Fibroblast of lung (primary cell): ENCODE measurements at regions not wholly inside any gene's neighbourhood (a gene's known extent, or its start where the extent isn't known, plus 50 kb on each side); places are given as distances from the start of the nearest gene placed in this dataset.

Experiments
- DNase-seq, 2 donors: peaks; one replicate each; pipeline versions ENCODE4 v3.0.0 to v3.0.0-alpha.2; 2010; ENCODE audit warnings: low read depth in 2 of 2
- H2AFZ ChIP-seq: 2 replicates; pipeline ENCODE4 v1.5.1; 2012; ENCODE audit warnings: low read length, control low read depth, inconsistent platforms
- H3K27ac ChIP-seq: 2 replicates; pipeline ENCODE4 v1.5.1; 2011; ENCODE audit warnings: low read length, control low read depth; ENCODE audit not compliant: insufficient read depth
- H3K27me3 ChIP-seq: 2 replicates; pipeline ENCODE4 v1.5.1; 2011; ENCODE audit warnings: mild to moderate bottlenecking, low read length; ENCODE audit not compliant: control insufficient read depth, insufficient read depth
- H3K36me3 ChIP-seq: 2 replicates; pipeline ENCODE4 v1.5.1; 2011; ENCODE audit warnings: low read length; ENCODE audit not compliant: control insufficient read depth, insufficient read depth
- H3K4me1 ChIP-seq: 2 replicates; pipeline ENCODE4 v1.5.1; 2011; ENCODE audit warnings: low read length; ENCODE audit not compliant: control insufficient read depth, insufficient read depth; ENCODE audit errors: extremely low read depth
- H3K4me2 ChIP-seq: 2 replicates; pipeline ENCODE4 v1.5.1; 2011; ENCODE audit warnings: low read length, control low read depth; ENCODE audit not compliant: insufficient read depth; ENCODE audit errors: extremely low read depth
- H3K4me3 ChIP-seq, 4 experiments: fragments of 200-600 bp in 1 of 4; sonication (generic) in 1 of 4; replicated peaks in 1 of 4; 2 replicates each; pipeline ENCODE4 v1.5.1; 2011 to 2016; ENCODE audit warnings: low read length in 4 of 4, low read depth in 3 of 4, mild to moderate bottlenecking in 3 of 4, control low read depth in 2 of 4, inconsistent platforms in 1 of 4, mixed read lengths in 1 of 4; ENCODE audit not compliant: insufficient read depth in 1 of 4; ENCODE audit errors: control extremely low read depth in 1 of 4
- H3K79me2 ChIP-seq: 2 replicates; pipeline ENCODE4 v1.5.1; 2012; ENCODE audit warnings: mild to moderate bottlenecking, low read length, inconsistent platforms; ENCODE audit not compliant: control insufficient read depth, insufficient read depth
- H3K9ac ChIP-seq: 2 replicates; pipeline ENCODE4 v1.5.1; 2011; ENCODE audit warnings: mild to moderate bottlenecking, low read length, control low read depth; ENCODE audit not compliant: insufficient read depth
- H3K9me3 ChIP-seq: 2 replicates; pipeline ENCODE4 v1.5.1; 2012; ENCODE audit warnings: low read depth, low read length; ENCODE audit not compliant: control insufficient read depth, insufficient read depth
- H4K20me1 ChIP-seq: 2 replicates; pipeline ENCODE4 v1.5.1; 2011; ENCODE audit warnings: low read length; ENCODE audit not compliant: control insufficient read depth, insufficient read depth; ENCODE audit errors: extremely low read depth
- EZH2 ChIP-seq: IDR thresholded peaks from 2 replicates; pipeline ENCODE4 v1.5.1; 2012; ENCODE audit warnings: low read length, control low read depth, mild to moderate bottlenecking; ENCODE audit errors: missing control alignments
- TF ChIP-seq, protein P1 (sequence below), 2 donors: IDR thresholded peaks in 1 of 2; conservative IDR thresholded peaks in 1 of 2; 1 replicate in 1 of 2; 2 replicates in 1 of 2; pipeline ENCODE4 v1.5.1; 2011 to 2012; ENCODE audit warnings: low read length in 2 of 2, control low read depth in 1 of 2, inconsistent platforms in 1 of 2, low read depth in 1 of 2, mild to moderate bottlenecking in 1 of 2

DNA sequence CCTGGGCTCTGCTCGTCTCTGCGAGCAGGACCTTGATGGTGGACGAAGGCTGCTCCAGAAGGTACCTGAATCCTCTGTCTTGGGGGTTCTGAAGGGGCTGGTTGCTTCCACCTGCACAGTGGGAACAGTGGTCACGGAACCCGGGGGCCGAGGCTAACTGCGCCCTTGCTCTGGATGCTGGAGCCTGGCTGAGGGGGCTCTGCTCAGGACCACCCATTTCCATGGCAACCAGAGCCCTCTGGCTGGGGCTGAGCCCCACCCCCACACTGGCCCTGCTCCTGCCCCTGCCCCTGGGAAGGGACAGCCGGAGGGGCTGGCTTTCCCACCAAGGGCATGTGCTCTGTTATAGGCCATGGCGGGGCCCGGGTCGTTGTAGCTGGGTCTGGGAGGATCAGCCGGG is 462.3 kb downstream of the PTPRU start:
- no peak overlapping the region for H2AFZ ChIP-seq
- no peak for TF ChIP-seq EZH2
- TF ChIP-seq, protein P1, sequence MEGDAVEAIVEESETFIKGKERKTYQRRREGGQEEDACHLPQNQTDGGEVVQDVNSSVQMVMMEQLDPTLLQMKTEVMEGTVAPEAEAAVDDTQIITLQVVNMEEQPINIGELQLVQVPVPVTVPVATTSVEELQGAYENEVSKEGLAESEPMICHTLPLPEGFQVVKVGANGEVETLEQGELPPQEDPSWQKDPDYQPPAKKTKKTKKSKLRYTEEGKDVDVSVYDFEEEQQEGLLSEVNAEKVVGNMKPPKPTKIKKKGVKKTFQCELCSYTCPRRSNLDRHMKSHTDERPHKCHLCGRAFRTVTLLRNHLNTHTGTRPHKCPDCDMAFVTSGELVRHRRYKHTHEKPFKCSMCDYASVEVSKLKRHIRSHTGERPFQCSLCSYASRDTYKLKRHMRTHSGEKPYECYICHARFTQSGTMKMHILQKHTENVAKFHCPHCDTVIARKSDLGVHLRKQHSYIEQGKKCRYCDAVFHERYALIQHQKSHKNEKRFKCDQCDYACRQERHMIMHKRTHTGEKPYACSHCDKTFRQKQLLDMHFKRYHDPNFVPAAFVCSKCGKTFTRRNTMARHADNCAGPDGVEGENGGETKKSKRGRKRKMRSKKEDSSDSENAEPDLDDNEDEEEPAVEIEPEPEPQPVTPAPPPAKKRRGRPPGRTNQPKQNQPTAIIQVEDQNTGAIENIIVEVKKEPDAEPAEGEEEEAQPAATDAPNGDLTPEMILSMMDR (conservative IDR thresholded peaks at IDR 0.05 in 1 of 2, IDR thresholded peaks at IDR 0.05 in 1 of 2; ENCODE audit: low read depth in 1 of 2, low read length in 2 of 2), result no peak
- H3K4me1 ChIP-seq, result no peaks in the 10 kb centered on the region
- H3K27ac ChIP-seq, result no peak overlapping the region
- no peak overlapping the region for H3K9ac ChIP-seq
- no peak overlapping the region for H3K4me3 ChIP-seq
- no peaks in the 10 kb centered on the region for H3K9me3 ChIP-seq
- H4K20me1 ChIP-seq, result no peaks in the 10 kb centered on the region
- peaks cover 4% of the 10 kb centered on the region for H3K27me3 ChIP-seq
- H3K4me2 ChIP-seq, result no peak overlapping the region
- no peaks in the 10 kb centered on the region for H3K36me3 ChIP-seq
- DNase-seq, result no peak
- no peaks in the 10 kb centered on the region for H3K79me2 ChIP-seq

DNA sequence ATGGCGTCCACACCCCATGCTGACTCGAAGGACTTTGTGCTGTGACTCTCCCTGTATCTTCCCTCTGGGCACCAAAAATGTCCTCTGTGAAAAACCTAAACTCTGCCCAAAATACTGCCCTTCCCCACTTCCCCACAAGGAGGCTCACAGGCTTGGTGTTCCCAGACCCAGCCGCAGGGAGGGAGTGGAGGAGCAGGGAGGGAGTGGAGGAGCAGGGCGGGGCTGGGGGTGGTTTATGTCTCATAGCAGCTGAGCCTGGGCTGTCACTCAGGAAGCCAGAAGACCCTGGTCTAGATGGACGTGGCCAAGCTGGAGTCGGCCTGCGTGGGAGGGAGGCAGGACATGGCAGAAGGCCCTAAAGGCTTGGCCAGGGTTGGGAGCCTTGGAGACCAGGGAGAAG is 461.7 kb downstream of the PTPRU start:
- no peak overlapping the region for H3K4me2 ChIP-seq
- H3K27ac ChIP-seq, result no peak overlapping the region
- H3K9me3 ChIP-seq, result no peaks in the 10 kb centered on the region
- DNase-seq, result peak; percentile 66 to 75
- H3K79me2 ChIP-seq, result no peaks in the 10 kb centered on the region
- H2AFZ ChIP-seq, result no peak overlapping the region
- TF ChIP-seq EZH2, result no peak
- TF ChIP-seq, protein P1 (conservative IDR thresholded peaks at IDR 0.05 in 1 of 2, IDR thresholded peaks at IDR 0.05 in 1 of 2; ENCODE audit: low read depth in 1 of 2, low read length in 2 of 2), result peak; percentile 74 to 88
- H3K36me3 ChIP-seq, result no peaks in the 10 kb centered on the region
- H3K9ac ChIP-seq, result no peak overlapping the region
- H3K4me3 ChIP-seq, result no peak overlapping the region
- H3K27me3 ChIP-seq, result no peaks in the 10 kb centered on the region
- H4K20me1 ChIP-seq, result no peaks in the 10 kb centered on the region
- H3K4me1 ChIP-seq, result no peaks in the 10 kb centered on the region

DNA sequence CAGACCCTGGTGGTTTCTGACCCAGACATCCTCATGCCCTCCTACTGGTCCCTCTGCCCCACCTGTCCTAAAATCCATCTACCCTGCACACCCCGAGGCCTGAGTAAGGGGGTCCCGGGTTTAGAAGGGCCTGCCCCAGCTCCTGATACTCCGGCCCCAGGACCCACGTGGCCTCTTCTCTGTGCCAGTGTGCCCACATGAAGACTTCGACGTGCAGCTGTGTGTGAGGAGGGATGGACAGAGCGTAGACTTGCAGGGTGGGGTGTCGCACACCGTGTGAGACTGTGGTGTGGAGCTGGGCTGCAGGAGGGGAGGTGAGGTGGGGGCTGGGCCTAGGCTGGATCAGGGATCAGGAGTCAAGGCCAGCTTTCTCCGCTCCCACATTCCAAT is 461.1 kb downstream of the PTPRU start:
- no peak overlapping the region for H3K4me3 ChIP-seq
- TF ChIP-seq, protein P1 (conservative IDR thresholded peaks at IDR 0.05 in 1 of 2, IDR thresholded peaks at IDR 0.05 in 1 of 2; ENCODE audit: low read depth in 1 of 2, low read length in 2 of 2), result no peak
- no peak for TF ChIP-seq EZH2
- no peaks in the 10 kb centered on the region for H3K79me2 ChIP-seq
- H2AFZ ChIP-seq, result no peak overlapping the region
- no peaks in the 10 kb centered on the region for H3K36me3 ChIP-seq
- H4K20me1 ChIP-seq, result no peaks in the 10 kb centered on the region
- no peaks in the 10 kb centered on the region for H3K9me3 ChIP-seq
- H3K4me1 ChIP-seq, result no peaks in the 10 kb centered on the region
- no peak for DNase-seq
- H3K9ac ChIP-seq, result no peak overlapping the region
- no peaks in the 10 kb centered on the region for H3K27me3 ChIP-seq
- no peak overlapping the region for H3K4me2 ChIP-seq
- no peak overlapping the region for H3K27ac ChIP-seq
